PFSK-1 (cell line): ENCODE measurements at regions not wholly inside any gene's neighbourhood (a gene's known extent, or its start where the extent isn't known, plus 50 kb on each side); places are given as distances from the start of the nearest gene placed in this dataset.

ENCODE experiments used
- FOXP2 ChIP-seq: optimal IDR thresholded peaks from 2 replicates; pipeline ENCODE3; 2011; ENCODE audit warnings: borderline replicate concordance, control low read depth, inconsistent platforms; ENCODE audit not compliant: insufficient read depth; ENCODE audit errors: extremely low read length, extremely low read depth
- POLR2AphosphoS5 ChIP-seq: IDR thresholded peaks from 2 replicates; pipeline ENCODE4 v1.6.1; 2012; ENCODE audit warnings: low read depth, mild to moderate bottlenecking, control low read depth, low read length, moderate library complexity
- REST ChIP-seq, 2 experiments: IDR thresholded peaks; 2 replicates each; pipeline versions ENCODE4 v1.6.1 to v1.8.0; 2011 to 2012; ENCODE audit warnings: low read depth in 2 of 2, low read length in 2 of 2, control low read depth in 1 of 2, inconsistent platforms in 1 of 2, mild to moderate bottlenecking in 1 of 2, moderate library complexity in 1 of 2; ENCODE audit not compliant: insufficient read depth in 1 of 2
- SIN3A ChIP-seq: IDR thresholded peaks from 2 replicates; pipeline ENCODE4 v1.6.1; 2012; ENCODE audit warnings: mild to moderate bottlenecking, low read length, moderate library complexity, borderline replicate concordance; ENCODE audit not compliant: insufficient read depth
- TAF1 ChIP-seq: IDR thresholded peaks from 2 replicates; pipeline ENCODE4 v1.6.1; 2012; ENCODE audit warnings: low read length, control low read depth, borderline replicate concordance; ENCODE audit not compliant: insufficient read depth

DNA sequence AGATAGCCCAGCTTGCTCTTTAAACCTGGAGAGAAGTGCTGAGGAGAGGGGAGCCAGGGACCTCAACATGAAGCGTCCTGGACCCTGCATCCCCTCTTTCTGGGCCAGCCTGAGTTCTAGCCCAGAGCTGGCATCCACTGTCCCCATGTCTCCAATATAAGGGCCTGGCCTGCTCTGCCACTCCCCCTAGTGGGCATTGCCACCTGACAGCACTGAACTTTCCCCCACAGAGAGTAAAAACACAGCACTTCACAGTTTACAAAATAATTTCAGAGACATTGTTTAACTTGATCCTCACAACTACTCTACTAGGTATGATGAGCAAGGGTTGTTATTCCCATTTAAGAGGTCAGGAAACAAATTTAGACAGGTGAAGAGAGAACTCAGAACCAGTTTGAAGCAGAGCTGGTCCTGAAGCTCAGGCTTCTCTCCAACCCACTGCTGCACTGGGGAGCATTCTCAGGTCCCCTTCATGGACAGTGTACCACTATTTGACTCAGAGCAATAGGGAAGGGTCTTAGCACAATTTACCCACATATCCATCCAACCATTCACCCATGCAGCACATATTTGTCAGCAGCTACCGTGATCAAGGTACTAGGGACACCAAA lies 151.2 kb downstream of the DMRTA2 start:
- TF ChIP-seq TAF1: no peak
- TF ChIP-seq POLR2AphosphoS5: no peak
- TF ChIP-seq REST (IDR thresholded peaks at IDR 0.05; ENCODE audit: insufficient read depth in 1 of 2, low read depth in 2 of 2, low read length in 2 of 2): no peak
- TF ChIP-seq SIN3A: no peak
- TF ChIP-seq FOXP2: no peak

- no peak for TF ChIP-seq REST (IDR thresholded peaks at IDR 0.05; ENCODE audit: insufficient read depth in 1 of 2, low read depth in 2 of 2, low read length in 2 of 2)
- no peak for TF ChIP-seq TAF1
- TF ChIP-seq SIN3A: no peak
- no peak for TF ChIP-seq POLR2AphosphoS5
- no peak for TF ChIP-seq FOXP2
Measured at GRCh38 chr1:50271337-50271736, 151.9 kb downstream of the DMRTA2 start.

DNA sequence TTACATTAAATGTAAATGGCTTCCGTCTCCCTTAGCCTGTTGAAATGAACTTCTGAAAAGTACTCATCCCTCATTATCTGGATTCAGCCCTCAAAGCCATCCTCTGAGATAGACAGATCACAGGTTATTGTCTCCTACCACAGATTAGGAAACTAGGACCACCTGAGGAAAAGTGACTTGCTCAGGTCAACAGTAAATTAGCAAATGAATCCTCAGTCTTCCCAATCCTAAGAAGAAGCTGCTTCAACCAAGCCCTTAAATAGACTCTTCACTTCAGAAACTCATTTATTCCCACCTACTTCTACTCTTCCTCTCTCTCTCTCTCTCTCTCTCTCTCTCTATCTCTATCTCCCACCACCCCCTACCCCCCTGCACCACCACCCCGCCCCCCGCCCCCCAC lies 152.3 kb downstream of the DMRTA2 start:
- TF ChIP-seq TAF1 (no peak), FOXP2 (no peak), SIN3A (no peak), POLR2AphosphoS5 (no peak), REST (IDR thresholded peaks at IDR 0.05; ENCODE audit: insufficient read depth in 1 of 2, low read depth in 2 of 2, low read length in 2 of 2) (no peak)

- TF ChIP-seq REST (IDR thresholded peaks at IDR 0.05; ENCODE audit: insufficient read depth in 1 of 2, low read depth in 2 of 2, low read length in 2 of 2) (peak; percentile 90 to 93), FOXP2 (no peak)
Measured at GRCh38 chr1:50268049-50268448, 155.2 kb downstream of the DMRTA2 start.

GRCh38 chr1:50266509-50266908 lies 156.7 kb downstream of the DMRTA2 start:
- TF ChIP-seq REST (IDR thresholded peaks at IDR 0.05; ENCODE audit: insufficient read depth in 1 of 2, low read depth in 2 of 2, low read length in 2 of 2) (no peak), SIN3A (no peak), FOXP2 (no peak), POLR2AphosphoS5 (no peak), TAF1 (no peak)
